ENCODE measurements at regions not wholly inside any gene's neighbourhood (a gene's known extent, or its start where the extent isn't known, plus 50 kb on each side); places are given as distances from the start of the nearest gene placed in this dataset.
A peak's percentile ranks its signal among the peaks of the same experiment; 100 is the strongest.

DNA sequence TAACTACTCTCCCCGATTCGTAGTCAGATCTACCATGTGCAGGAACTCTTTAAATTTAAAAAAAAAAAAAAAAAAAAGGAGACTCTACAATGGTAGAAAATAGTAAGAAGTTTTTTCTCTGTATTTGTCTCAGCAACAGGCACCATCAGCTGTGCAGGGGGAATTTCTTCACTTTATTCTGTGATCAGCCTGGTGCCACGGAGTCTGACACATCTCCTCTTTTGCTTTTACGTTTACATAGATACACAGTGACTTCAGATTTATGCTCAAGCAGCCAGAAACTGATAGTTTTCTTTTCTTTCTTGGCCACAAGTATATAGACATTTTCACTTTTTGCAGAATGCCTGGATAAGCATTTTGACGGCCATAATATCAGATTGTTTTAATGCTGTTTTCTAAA, 190.6 kb upstream of the AKR1E2 start:
- no peaks in the 10 kb centered on the region for H3K27me3 Mint-ChIP-seq (ENCODE audit: unreplicated experiment)
- no TSS peak for BruUV-seq (replicated peaks)
- H3K4me1 Mint-ChIP-seq (ENCODE audit: low read depth, unreplicated experiment): peaks cover 15% of the 10 kb centered on the region
- intact Hi-C loops (cut with micrococcal nuclease; ENCODE audit: unreplicated experiment): no loop called here
- CTCF ChIA-PET: no interaction called here
- no peak overlapping the region for H3K27ac Mint-ChIP-seq (ENCODE audit: unreplicated experiment)
- TF ChIP-seq, protein P1, sequence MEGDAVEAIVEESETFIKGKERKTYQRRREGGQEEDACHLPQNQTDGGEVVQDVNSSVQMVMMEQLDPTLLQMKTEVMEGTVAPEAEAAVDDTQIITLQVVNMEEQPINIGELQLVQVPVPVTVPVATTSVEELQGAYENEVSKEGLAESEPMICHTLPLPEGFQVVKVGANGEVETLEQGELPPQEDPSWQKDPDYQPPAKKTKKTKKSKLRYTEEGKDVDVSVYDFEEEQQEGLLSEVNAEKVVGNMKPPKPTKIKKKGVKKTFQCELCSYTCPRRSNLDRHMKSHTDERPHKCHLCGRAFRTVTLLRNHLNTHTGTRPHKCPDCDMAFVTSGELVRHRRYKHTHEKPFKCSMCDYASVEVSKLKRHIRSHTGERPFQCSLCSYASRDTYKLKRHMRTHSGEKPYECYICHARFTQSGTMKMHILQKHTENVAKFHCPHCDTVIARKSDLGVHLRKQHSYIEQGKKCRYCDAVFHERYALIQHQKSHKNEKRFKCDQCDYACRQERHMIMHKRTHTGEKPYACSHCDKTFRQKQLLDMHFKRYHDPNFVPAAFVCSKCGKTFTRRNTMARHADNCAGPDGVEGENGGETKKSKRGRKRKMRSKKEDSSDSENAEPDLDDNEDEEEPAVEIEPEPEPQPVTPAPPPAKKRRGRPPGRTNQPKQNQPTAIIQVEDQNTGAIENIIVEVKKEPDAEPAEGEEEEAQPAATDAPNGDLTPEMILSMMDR (IDR thresholded peaks at IDR 0.05; ENCODE audit: unreplicated experiment): no peak
- H3K9me3 Mint-ChIP-seq (ENCODE audit: low read depth, unreplicated experiment): no peaks in the 10 kb centered on the region
- no peaks in the 10 kb centered on the region for H3K36me3 Mint-ChIP-seq (ENCODE audit: insufficient read depth, unreplicated experiment)
- H3K4me3 Mint-ChIP-seq (ENCODE audit: low read depth, unreplicated experiment): no peak overlapping the region
- no peak for DNase-seq

DNA sequence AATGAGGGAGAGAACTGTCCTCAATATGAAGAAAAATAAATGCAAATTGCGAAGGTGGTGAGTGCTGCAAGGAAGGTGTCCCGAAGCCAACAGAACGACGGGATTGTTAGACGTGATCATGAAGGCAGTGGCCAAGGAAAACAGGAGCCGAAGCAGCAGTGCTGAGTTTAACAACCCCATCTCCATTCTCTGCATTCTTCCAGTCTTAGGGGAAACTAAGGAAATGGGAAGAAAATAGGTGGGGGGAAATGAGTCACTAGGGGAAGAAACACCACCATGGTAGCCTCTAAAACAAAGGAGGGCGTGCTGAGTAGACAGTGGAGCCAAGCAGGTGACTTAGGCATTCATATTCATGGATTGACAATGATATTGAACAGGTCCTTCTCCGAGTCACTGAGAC, 192.2 kb upstream of the AKR1E2 start:
- Mint-ChIP-seq H3K27me3 (ENCODE audit: unreplicated experiment) (no peaks in the 10 kb centered on the region), H3K9me3 (ENCODE audit: low read depth, unreplicated experiment) (no peaks in the 10 kb centered on the region), H3K27ac (ENCODE audit: unreplicated experiment) (peak overlapping the region; percentile 32), H3K4me1 (ENCODE audit: low read depth, unreplicated experiment) (peaks cover 15% of the 10 kb centered on the region), H3K4me3 (ENCODE audit: low read depth, unreplicated experiment) (no peak overlapping the region), H3K36me3 (ENCODE audit: insufficient read depth, unreplicated experiment) (no peaks in the 10 kb centered on the region)
- DNase-seq: no peak
- TF ChIP-seq, protein P1 (IDR thresholded peaks at IDR 0.05; ENCODE audit: unreplicated experiment): no peak
- intact Hi-C loops (cut with micrococcal nuclease; ENCODE audit: unreplicated experiment): no loop called here
- BruUV-seq (replicated peaks): no TSS peak
- CTCF ChIA-PET: no interaction called here

DNA sequence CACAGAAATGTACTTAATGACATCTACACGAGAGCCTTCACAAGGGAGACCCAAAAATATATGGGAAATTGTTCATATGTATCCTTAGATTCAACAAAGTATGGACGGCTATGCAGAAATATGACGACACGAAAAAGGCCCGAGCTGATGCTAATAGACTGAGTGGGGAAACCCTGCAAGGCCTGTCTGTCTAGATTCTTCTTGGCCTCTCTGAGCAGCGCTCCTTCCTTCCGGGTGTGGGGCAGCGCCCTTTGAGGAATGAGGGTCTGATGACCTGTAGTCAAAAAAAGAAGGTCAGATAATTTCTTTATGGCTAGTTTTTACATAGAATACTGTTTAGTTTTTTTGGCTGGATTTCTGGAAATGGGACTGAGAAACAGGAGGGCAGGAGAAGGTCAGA, 192.8 kb upstream of the AKR1E2 start:
- peak; percentile 50 for DNase-seq
- CTCF ChIA-PET: no interaction called here
- H3K4me3 Mint-ChIP-seq (ENCODE audit: low read depth, unreplicated experiment): no peak overlapping the region
- no peaks in the 10 kb centered on the region for H3K27me3 Mint-ChIP-seq (ENCODE audit: unreplicated experiment)
- intact Hi-C loops (cut with micrococcal nuclease; ENCODE audit: unreplicated experiment): no loop called here
- peaks cover 15% of the 10 kb centered on the region for H3K4me1 Mint-ChIP-seq (ENCODE audit: low read depth, unreplicated experiment)
- H3K27ac Mint-ChIP-seq (ENCODE audit: unreplicated experiment): peak overlapping the region; percentile 32
- H3K9me3 Mint-ChIP-seq (ENCODE audit: low read depth, unreplicated experiment): no peaks in the 10 kb centered on the region
- no peaks in the 10 kb centered on the region for H3K36me3 Mint-ChIP-seq (ENCODE audit: insufficient read depth, unreplicated experiment)
- TF ChIP-seq, protein P1 (IDR thresholded peaks at IDR 0.05; ENCODE audit: unreplicated experiment): no peak
- BruUV-seq (replicated peaks): no TSS peak

DNA sequence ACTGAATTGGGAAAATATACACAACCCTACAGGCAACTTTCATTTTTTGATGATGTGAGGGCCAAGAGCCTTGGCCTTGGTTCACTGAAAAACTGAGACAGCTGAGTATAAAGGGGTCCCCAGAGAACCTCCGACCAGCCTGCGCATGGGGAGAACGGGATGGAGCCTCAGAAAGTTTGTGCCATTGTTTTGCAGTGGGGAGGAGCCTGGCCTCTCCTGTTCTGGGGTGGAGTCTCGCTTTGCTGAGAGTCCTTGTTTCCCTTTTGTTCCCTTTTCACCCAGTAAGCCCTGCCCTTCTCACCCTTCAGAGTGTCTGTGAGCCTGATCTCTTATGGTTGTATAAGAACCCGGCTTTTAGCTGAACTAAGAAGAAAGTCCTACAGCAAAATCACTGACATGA, 193.2 kb upstream of the AKR1E2 start:
- H3K9me3 Mint-ChIP-seq (ENCODE audit: low read depth, unreplicated experiment): no peaks in the 10 kb centered on the region
- TF ChIP-seq, protein P1 (IDR thresholded peaks at IDR 0.05; ENCODE audit: unreplicated experiment): no peak
- H3K27me3 Mint-ChIP-seq (ENCODE audit: unreplicated experiment): no peaks in the 10 kb centered on the region
- peaks cover 15% of the 10 kb centered on the region for H3K4me1 Mint-ChIP-seq (ENCODE audit: low read depth, unreplicated experiment)
- H3K36me3 Mint-ChIP-seq (ENCODE audit: insufficient read depth, unreplicated experiment): no peaks in the 10 kb centered on the region
- no peak overlapping the region for H3K4me3 Mint-ChIP-seq (ENCODE audit: low read depth, unreplicated experiment)
- H3K27ac Mint-ChIP-seq (ENCODE audit: unreplicated experiment): peak overlapping the region; percentile 32
- no TSS peak for BruUV-seq (replicated peaks)
- intact Hi-C loops (cut with micrococcal nuclease; ENCODE audit: unreplicated experiment): no loop called here
- CTCF ChIA-PET: no interaction called here
- DNase-seq: no peak

DNA sequence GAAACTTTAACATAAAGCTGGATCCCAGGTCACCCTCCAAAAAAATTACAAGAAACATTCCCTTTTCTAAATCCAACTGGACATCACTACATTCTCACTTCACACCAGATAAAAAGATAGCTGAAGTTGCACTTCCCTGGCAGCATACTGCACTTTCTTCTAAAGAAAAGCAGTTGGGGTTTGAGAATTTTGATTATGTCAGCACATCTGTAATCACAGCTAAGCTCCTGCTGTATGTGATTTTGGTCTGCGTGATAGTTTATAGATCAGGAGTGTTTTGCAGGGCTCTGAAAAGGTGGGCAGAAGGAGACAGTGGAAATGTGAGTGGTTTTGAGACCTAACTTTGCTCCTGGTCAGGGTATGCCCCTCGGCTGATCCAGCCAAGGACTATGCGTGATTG, 199.1 kb upstream of the AKR1E2 start:
- Mint-ChIP-seq H3K4me3 (ENCODE audit: low read depth, unreplicated experiment) (no peak overlapping the region), H3K27me3 (ENCODE audit: unreplicated experiment) (no peaks in the 10 kb centered on the region), H3K9me3 (ENCODE audit: low read depth, unreplicated experiment) (peaks cover 5% of the 10 kb centered on the region), H3K27ac (ENCODE audit: unreplicated experiment) (no peak overlapping the region), H3K4me1 (ENCODE audit: low read depth, unreplicated experiment) (no peaks in the 10 kb centered on the region), H3K36me3 (ENCODE audit: insufficient read depth, unreplicated experiment) (no peaks in the 10 kb centered on the region)
- no TSS peak for BruUV-seq (replicated peaks)
- TF ChIP-seq, protein P1 (IDR thresholded peaks at IDR 0.05; ENCODE audit: unreplicated experiment): no peak
- no peak for DNase-seq
- CTCF ChIA-PET: no interaction called here
- intact Hi-C loops (cut with micrococcal nuclease; ENCODE audit: unreplicated experiment): no loop called here

Measured in Calu3 (cell line).